GM12878 (cell line): ENCODE measurements at regions not wholly inside any gene's neighbourhood (a gene's known extent, or its start where the extent isn't known, plus 50 kb on each side); places are given as distances from the start of the nearest gene placed in this dataset.

ENCODE experiments used
- POLR2AphosphoS5 ChIP-seq: IDR thresholded peaks from 2 replicates; pipeline ENCODE4 v1.6.1; 2011; ENCODE audit warnings: mild to moderate bottlenecking, low read length, inconsistent platforms
- ZZZ3 ChIP-seq: IDR thresholded peaks from 2 replicates; pipeline ENCODE4 v1.6.1; 2011; ENCODE audit warnings: low read depth; ENCODE audit not compliant: control insufficient read depth, insufficient read length

DNA sequence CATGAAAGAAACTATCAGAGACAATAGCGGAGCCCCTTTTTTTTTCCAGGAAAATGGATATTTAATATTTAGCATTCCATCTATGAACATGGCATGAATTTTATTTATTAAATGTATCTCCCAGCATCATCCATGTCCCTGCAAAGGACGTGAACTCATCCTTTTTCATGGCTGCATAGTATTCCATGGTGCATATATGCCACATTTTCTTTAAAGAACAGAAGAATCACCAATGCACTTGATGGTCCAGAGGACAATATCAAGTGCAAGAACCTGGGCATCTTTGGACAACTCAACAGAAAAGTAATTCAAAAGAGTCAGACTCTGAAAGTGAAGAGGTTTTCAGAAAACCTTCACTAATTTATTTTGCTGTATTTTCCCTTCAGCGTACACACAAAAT is 133.0 kb upstream of the SLC7A14 start:
- no peak for TF ChIP-seq POLR2AphosphoS5
- no peak for TF ChIP-seq ZZZ3
